SK-N-SH (cell line): ENCODE measurements at regions not wholly inside any gene's neighbourhood (a gene's known extent, or its start where the extent isn't known, plus 50 kb on each side); places are given as distances from the start of the nearest gene placed in this dataset.

Experiments used
- ELF1 ChIP-seq: IDR thresholded peaks from 2 replicates; pipeline ENCODE4 v1.4.0; 2012
- FOXM1 ChIP-seq: IDR thresholded peaks from 2 replicates; pipeline ENCODE4 v1.4.0; 2012; ENCODE audit warnings: low read depth, mild to moderate bottlenecking
- RAD21 ChIP-seq: IDR thresholded peaks from 2 replicates; pipeline ENCODE4 v1.6.1; 2012; ENCODE audit warnings: mild to moderate bottlenecking, low read length
- SMC3 ChIP-seq: IDR thresholded peaks from 2 replicates; pipeline ENCODE4 v1.6.1; 2012; ENCODE audit warnings: low read depth, low read length, improper control_type of control experiment
- YY1 ChIP-seq: IDR thresholded peaks from 2 replicates; pipeline ENCODE4 v1.4.0; 2012; ENCODE audit warnings: low read depth, mild to moderate bottlenecking
- TF ChIP-seq, protein P1 (sequence below): fragments of 200-600 bp; sonication (generic); IDR thresholded peaks from 2 replicates; pipeline ENCODE4 v1.6.1; 2017; ENCODE audit warnings: antibody characterized with exemption, mild to moderate bottlenecking, moderate library complexity
- TF ChIP-seq, protein P2 (sequence below): IDR thresholded peaks from 2 replicates; pipeline ENCODE4 v1.6.1; 2012; ENCODE audit warnings: mild to moderate bottlenecking, low read depth, low read length, moderate library complexity

DNA sequence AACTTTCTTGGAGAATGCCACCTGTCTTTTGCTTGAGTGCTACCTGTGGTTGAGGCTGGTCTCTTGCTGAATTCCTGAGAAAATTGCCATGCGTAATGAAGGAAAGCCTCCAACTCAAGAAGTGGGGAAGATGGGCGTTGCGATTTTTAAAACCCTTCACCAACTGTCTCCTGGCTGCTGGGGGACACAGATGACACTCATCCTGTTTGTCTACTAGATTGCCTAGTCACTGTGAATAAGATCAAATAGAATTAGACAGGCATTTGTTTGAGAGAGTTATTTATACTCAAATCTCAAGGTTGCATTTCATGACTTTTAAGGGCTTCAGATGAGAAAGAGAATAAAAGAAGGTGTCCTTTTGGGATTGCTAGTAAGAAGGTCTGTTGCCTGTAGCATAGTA, 84.3 kb upstream of the MTPN start:
- TF ChIP-seq, protein P1, sequence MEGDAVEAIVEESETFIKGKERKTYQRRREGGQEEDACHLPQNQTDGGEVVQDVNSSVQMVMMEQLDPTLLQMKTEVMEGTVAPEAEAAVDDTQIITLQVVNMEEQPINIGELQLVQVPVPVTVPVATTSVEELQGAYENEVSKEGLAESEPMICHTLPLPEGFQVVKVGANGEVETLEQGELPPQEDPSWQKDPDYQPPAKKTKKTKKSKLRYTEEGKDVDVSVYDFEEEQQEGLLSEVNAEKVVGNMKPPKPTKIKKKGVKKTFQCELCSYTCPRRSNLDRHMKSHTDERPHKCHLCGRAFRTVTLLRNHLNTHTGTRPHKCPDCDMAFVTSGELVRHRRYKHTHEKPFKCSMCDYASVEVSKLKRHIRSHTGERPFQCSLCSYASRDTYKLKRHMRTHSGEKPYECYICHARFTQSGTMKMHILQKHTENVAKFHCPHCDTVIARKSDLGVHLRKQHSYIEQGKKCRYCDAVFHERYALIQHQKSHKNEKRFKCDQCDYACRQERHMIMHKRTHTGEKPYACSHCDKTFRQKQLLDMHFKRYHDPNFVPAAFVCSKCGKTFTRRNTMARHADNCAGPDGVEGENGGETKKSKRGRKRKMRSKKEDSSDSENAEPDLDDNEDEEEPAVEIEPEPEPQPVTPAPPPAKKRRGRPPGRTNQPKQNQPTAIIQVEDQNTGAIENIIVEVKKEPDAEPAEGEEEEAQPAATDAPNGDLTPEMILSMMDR, result no peak
- no peak for TF ChIP-seq ELF1
- no peak for TF ChIP-seq RAD21
- TF ChIP-seq FOXM1, result no peak
- TF ChIP-seq SMC3, result no peak
- TF ChIP-seq, protein P2, sequence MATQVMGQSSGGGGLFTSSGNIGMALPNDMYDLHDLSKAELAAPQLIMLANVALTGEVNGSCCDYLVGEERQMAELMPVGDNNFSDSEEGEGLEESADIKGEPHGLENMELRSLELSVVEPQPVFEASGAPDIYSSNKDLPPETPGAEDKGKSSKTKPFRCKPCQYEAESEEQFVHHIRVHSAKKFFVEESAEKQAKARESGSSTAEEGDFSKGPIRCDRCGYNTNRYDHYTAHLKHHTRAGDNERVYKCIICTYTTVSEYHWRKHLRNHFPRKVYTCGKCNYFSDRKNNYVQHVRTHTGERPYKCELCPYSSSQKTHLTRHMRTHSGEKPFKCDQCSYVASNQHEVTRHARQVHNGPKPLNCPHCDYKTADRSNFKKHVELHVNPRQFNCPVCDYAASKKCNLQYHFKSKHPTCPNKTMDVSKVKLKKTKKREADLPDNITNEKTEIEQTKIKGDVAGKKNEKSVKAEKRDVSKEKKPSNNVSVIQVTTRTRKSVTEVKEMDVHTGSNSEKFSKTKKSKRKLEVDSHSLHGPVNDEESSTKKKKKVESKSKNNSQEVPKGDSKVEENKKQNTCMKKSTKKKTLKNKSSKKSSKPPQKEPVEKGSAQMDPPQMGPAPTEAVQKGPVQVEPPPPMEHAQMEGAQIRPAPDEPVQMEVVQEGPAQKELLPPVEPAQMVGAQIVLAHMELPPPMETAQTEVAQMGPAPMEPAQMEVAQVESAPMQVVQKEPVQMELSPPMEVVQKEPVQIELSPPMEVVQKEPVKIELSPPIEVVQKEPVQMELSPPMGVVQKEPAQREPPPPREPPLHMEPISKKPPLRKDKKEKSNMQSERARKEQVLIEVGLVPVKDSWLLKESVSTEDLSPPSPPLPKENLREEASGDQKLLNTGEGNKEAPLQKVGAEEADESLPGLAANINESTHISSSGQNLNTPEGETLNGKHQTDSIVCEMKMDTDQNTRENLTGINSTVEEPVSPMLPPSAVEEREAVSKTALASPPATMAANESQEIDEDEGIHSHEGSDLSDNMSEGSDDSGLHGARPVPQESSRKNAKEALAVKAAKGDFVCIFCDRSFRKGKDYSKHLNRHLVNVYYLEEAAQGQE, result no peak
- TF ChIP-seq YY1, result no peak
